Keratinocyte (primary cell): ENCODE measurements at regions not wholly inside any gene's neighbourhood (a gene's known extent, or its start where the extent isn't known, plus 50 kb on each side); places are given as distances from the start of the nearest gene placed in this dataset.

Source experiments
- EZH2 ChIP-seq: IDR thresholded peaks from one replicate; pipeline ENCODE4 v1.6.1; 2012; ENCODE audit warnings: inconsistent platforms, mild to moderate bottlenecking, low read length, moderate library complexity
- TF ChIP-seq, protein P1 (sequence below), 3 experiments: IDR thresholded peaks in 1 of 3; conservative IDR thresholded peaks in 1 of 3; optimal IDR thresholded peaks in 1 of 3; 2 replicates in 2 of 3; 3 replicates in 1 of 3; pipeline versions ENCODE3 to v1.5.1; 2011; ENCODE audit warnings: low read length in 3 of 3, mild to moderate bottlenecking in 3 of 3, moderate library complexity in 2 of 3, control low read depth in 1 of 3, inconsistent platforms in 1 of 3; ENCODE audit not compliant: insufficient read depth in 2 of 3; ENCODE audit errors: extremely low read depth in 1 of 3

DNA sequence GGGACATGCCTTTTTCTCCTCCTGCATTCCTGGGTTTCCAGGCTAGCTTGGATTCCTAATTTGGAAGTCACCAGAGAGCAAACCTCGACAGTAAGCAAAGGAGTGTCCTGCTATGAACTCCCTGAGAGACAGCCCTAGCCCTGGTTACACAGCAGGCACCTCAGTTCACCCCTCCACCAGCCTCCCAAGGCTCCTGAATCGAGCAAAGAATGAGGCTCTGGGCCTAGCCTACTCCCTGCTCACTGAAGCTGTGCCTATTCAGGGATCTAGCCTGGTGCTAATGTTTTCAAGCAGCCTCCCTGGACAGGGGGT, 66.7 kb upstream of the RMDN2 start:
- TF ChIP-seq, protein P1, sequence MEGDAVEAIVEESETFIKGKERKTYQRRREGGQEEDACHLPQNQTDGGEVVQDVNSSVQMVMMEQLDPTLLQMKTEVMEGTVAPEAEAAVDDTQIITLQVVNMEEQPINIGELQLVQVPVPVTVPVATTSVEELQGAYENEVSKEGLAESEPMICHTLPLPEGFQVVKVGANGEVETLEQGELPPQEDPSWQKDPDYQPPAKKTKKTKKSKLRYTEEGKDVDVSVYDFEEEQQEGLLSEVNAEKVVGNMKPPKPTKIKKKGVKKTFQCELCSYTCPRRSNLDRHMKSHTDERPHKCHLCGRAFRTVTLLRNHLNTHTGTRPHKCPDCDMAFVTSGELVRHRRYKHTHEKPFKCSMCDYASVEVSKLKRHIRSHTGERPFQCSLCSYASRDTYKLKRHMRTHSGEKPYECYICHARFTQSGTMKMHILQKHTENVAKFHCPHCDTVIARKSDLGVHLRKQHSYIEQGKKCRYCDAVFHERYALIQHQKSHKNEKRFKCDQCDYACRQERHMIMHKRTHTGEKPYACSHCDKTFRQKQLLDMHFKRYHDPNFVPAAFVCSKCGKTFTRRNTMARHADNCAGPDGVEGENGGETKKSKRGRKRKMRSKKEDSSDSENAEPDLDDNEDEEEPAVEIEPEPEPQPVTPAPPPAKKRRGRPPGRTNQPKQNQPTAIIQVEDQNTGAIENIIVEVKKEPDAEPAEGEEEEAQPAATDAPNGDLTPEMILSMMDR (optimal IDR thresholded peaks at IDR 0.05 in 1 of 3, IDR thresholded peaks at IDR 0.05 in 1 of 3, conservative IDR thresholded peaks at IDR 0.05 in 1 of 3; ENCODE audit: extremely low read depth in 1 of 3, insufficient read depth in 2 of 3, low read length in 3 of 3), result no peak
- no peak for TF ChIP-seq EZH2
